Neural cell (in vitro differentiated cells): ENCODE measurements at regions not wholly inside any gene's neighbourhood (a gene's known extent, or its start where the extent isn't known, plus 50 kb on each side); places are given as distances from the start of the nearest gene placed in this dataset.

Source experiments
- H2AFZ ChIP-seq: fragments of 200-600, 300-800 bp; sonication (generic), shearing (Covaris generic); 2 replicates; pipeline ENCODE4 v1.6.0; 2014; ENCODE audit warnings: low read depth, mild to moderate bottlenecking, antibody characterized with exemption, low read length, moderate library complexity
- H3F3A ChIP-seq: fragments of 200-600 bp; shearing (Covaris generic); 2 replicates; pipeline ENCODE4 v1.6.1; 2016; ENCODE audit warnings: mild to moderate bottlenecking, moderate library complexity, mixed read lengths, antibody characterized with exemption, low read length; ENCODE audit not compliant: insufficient read depth, poor library complexity, severe bottlenecking
- H3K27ac ChIP-seq: fragments of 200-600, 300-800 bp; sonication (generic), shearing (Covaris generic); 2 replicates; pipeline ENCODE4 v1.5.1; 2014; ENCODE audit warnings: mild to moderate bottlenecking, low read length, moderate library complexity
- H3K27me3 ChIP-seq: fragments of 300-800, 200-600 bp; sonication (generic), shearing (Covaris generic); 2 replicates; pipeline ENCODE4 v1.6.0; 2014; ENCODE audit warnings: mild to moderate bottlenecking, low read depth, low read length, moderate library complexity; ENCODE audit not compliant: insufficient read depth
- H3K36me3 ChIP-seq: fragments of 300-800, 200-600 bp; sonication (generic), shearing (Covaris generic); 2 replicates; pipeline ENCODE4 v1.5.1; 2014; ENCODE audit warnings: mild to moderate bottlenecking, antibody characterized with exemption, low read length, moderate library complexity; ENCODE audit not compliant: insufficient read depth
- H3K4me2 ChIP-seq: fragments of 300-800, 200-600 bp; sonication (generic), shearing (Covaris generic); 2 replicates; pipeline ENCODE4 v1.6.0; 2014; ENCODE audit warnings: mild to moderate bottlenecking, low read length
- H3K4me3 ChIP-seq: fragments of 300-800, 200-600 bp; sonication (generic), shearing (Covaris generic); 2 replicates; pipeline ENCODE4 v1.5.1; 2014; ENCODE audit warnings: mild to moderate bottlenecking, low read length, moderate library complexity
- H3K79me2 ChIP-seq: fragments of 200-600 bp; shearing (Covaris generic); replicated peaks from 2 replicates; pipeline ENCODE4 v1.6.0; 2014; ENCODE audit warnings: mild to moderate bottlenecking, low read length, moderate library complexity; ENCODE audit not compliant: insufficient read depth
- H3K9ac ChIP-seq: fragments of 300-800, 200-600 bp; sonication (generic), shearing (Covaris generic); 2 replicates; pipeline ENCODE4 v1.6.1; 2016; ENCODE audit warnings: mild to moderate bottlenecking, low read length, mixed read lengths
- H3K9me2 ChIP-seq: fragments of 200-600 bp; shearing (Covaris generic); 2 replicates; pipeline ENCODE4 v1.6.1; 2016; ENCODE audit warnings: mild to moderate bottlenecking, low read length, mixed read lengths; ENCODE audit not compliant: insufficient read depth
- H3K9me3 ChIP-seq: fragments of 200-600, 300-800 bp; sonication (generic), shearing (Covaris generic); 2 replicates; pipeline ENCODE4 v1.6.1; 2016; ENCODE audit warnings: mild to moderate bottlenecking, mixed run types, low read length, moderate library complexity, mixed read lengths
- H4K20me1 ChIP-seq: fragments of 200-600 bp; shearing (Covaris generic); 2 replicates; pipeline ENCODE4 v1.6.1; 2016; ENCODE audit warnings: mild to moderate bottlenecking, mixed run types; ENCODE audit not compliant: insufficient read depth
- CTCF ChIP-seq: fragments of 450-650 bp; IDR thresholded peaks from 2 replicates; pipeline ENCODE4 v1.5.1; 2014; ENCODE audit warnings: antibody characterized with exemption, mild to moderate bottlenecking, moderate library complexity; ENCODE audit not compliant: poor library complexity, severe bottlenecking
- EP300 ChIP-seq: fragments of 450-650 bp; conservative IDR thresholded peaks from 2 replicates; pipeline ENCODE4 v1.6.1; 2014; ENCODE audit warnings: antibody characterized with exemption, mild to moderate bottlenecking, moderate library complexity; ENCODE audit not compliant: poor library complexity, severe bottlenecking
- EZH2 ChIP-seq: fragments of 200-600, 300-800 bp; shearing (Covaris generic), sonication (generic); IDR thresholded peaks from 2 replicates; pipeline ENCODE4 v1.6.1; 2014; ENCODE audit warnings: antibody characterized with exemption, low read length, borderline replicate concordance, mild to moderate bottlenecking; ENCODE audit not compliant: insufficient read depth, poor library complexity, severe bottlenecking
- MXI1 ChIP-seq: fragments of 450-650 bp; conservative IDR thresholded peaks from 2 replicates; pipeline ENCODE4 v1.6.1; 2014; ENCODE audit warnings: antibody characterized with exemption, mild to moderate bottlenecking; ENCODE audit not compliant: poor library complexity, severe bottlenecking
- POLR2AphosphoS5 ChIP-seq: IDR thresholded peaks from 2 replicates; pipeline ENCODE4 v1.6.1; 2012
- RAD21 ChIP-seq: fragments of 450-650 bp; conservative IDR thresholded peaks from 2 replicates; pipeline ENCODE4 v1.6.1; 2014; ENCODE audit warnings: antibody characterized with exemption, mild to moderate bottlenecking, moderate library complexity
- REST ChIP-seq: IDR thresholded peaks from 2 replicates; pipeline ENCODE4 v1.6.1; 2012; ENCODE audit warnings: borderline replicate concordance
- SMC3 ChIP-seq: fragments of 450-650 bp; conservative IDR thresholded peaks from 2 replicates; pipeline ENCODE4 v1.6.1; 2014; ENCODE audit warnings: antibody characterized with exemption, mild to moderate bottlenecking, moderate library complexity; ENCODE audit not compliant: poor library complexity
- TAF1 ChIP-seq: IDR thresholded peaks from 2 replicates; pipeline ENCODE4 v1.6.1; 2012; ENCODE audit warnings: low read depth

GRCh38 chr13:87122551-87122950, 548.6 kb upstream of the SLITRK5 start:
- no peak overlapping the region for H3K27ac ChIP-seq
- no peaks in the 10 kb centered on the region for H3K36me3 ChIP-seq
- H3K79me2 ChIP-seq, result no peaks in the 10 kb centered on the region
- H3K27me3 ChIP-seq, result no peaks in the 10 kb centered on the region
- H4K20me1 ChIP-seq, result no peaks in the 10 kb centered on the region
- no peak overlapping the region for H3K4me3 ChIP-seq
- H3K4me2 ChIP-seq, result no peak overlapping the region
- TF ChIP-seq EZH2 (no peak), SMC3 (no peak), TAF1 (no peak), RAD21 (no peak)
- H3K9me3 ChIP-seq, result no peaks in the 10 kb centered on the region
- no peak overlapping the region for H2AFZ ChIP-seq
- H3F3A ChIP-seq, result no peaks in the 10 kb centered on the region
- no peak overlapping the region for H3K9ac ChIP-seq
- no peaks in the 10 kb centered on the region for H3K9me2 ChIP-seq

- Histone ChIP-seq H3K27me3 (no peaks in the 10 kb centered on the region), H3K4me2 (no peak overlapping the region), H3K27ac (no peak overlapping the region), H3K9me2 (no peaks in the 10 kb centered on the region), H3K9me3 (no peaks in the 10 kb centered on the region), H3K9ac (no peak overlapping the region), H3K36me3 (no peaks in the 10 kb centered on the region), H2AFZ (no peak overlapping the region), H3F3A (no peaks in the 10 kb centered on the region), H3K79me2 (no peaks in the 10 kb centered on the region), H3K4me3 (no peak overlapping the region), H4K20me1 (no peaks in the 10 kb centered on the region)
- TF ChIP-seq EP300 (peak; percentile 73), REST (peak; percentile 22), CTCF (no peak), RAD21 (no peak), MXI1 (no peak), POLR2AphosphoS5 (peak; percentile 39), TAF1 (no peak), SMC3 (no peak), EZH2 (no peak)
Observed at GRCh38 chr13:87123987-87124784, 547.0 kb upstream of the SLITRK5 start.
